Epidermal melanocyte (primary cell): ENCODE measurements at regions not wholly inside any gene's neighbourhood (a gene's known extent, or its start where the extent isn't known, plus 50 kb on each side); places are given as distances from the start of the nearest gene placed in this dataset.
"Not testable (repeated sequence)": the region's sequence is repeated elsewhere in the genome, so short reads cannot be mapped to it uniquely, and the experiment has no call there.

Source experiments
- DNase-seq: peaks from one replicate; pipeline ENCODE4 v3.0.0; 2011; ENCODE audit warnings: low spot score; ENCODE audit not compliant: insufficient read length

GRCh38 chr4:17066236-17066635 is 167.8 kb upstream of the LDB2 start:
- no peak for DNase-seq

GRCh38 chr4:17065821-17066220 is 167.4 kb upstream of the LDB2 start:
- DNase-seq, result no peak

- no peak for DNase-seq
These were observed 166.5 kb upstream of the LDB2 start for GRCh38 chr4:17064959-17065358.

- no peak for DNase-seq
These were observed 165.4 kb upstream of the LDB2 start for GRCh38 chr4:17063888-17064287.

GRCh38 chr4:17060230-17060629 is 161.8 kb upstream of the LDB2 start:
- DNase-seq, result no peak

GRCh38 chr4:17058916-17059741 is 160.7 kb upstream of the LDB2 start:
- no peak for DNase-seq

- DNase-seq, result no peak
These were observed 160.1 kb upstream of the LDB2 start for GRCh38 chr4:17058536-17058915.

- no peak for DNase-seq
These were observed 158.6 kb upstream of the LDB2 start for GRCh38 chr4:17057035-17057434.

- DNase-seq, result no peak
These were observed 157.3 kb upstream of the LDB2 start for GRCh38 chr4:17055788-17056187.

GRCh38 chr4:17045866-17046265 is 147.4 kb upstream of the LDB2 start:
- no peak for DNase-seq

- DNase-seq, result no peak
These were observed 140.2 kb upstream of the LDB2 start for GRCh38 chr4:17038510-17039176.

- no peak for DNase-seq
These were observed 135.3 kb upstream of the LDB2 start for GRCh38 chr4:17033768-17034181.

- no peak for DNase-seq
These were observed 134.8 kb upstream of the LDB2 start for GRCh38 chr4:17033025-17033767.

- no peak for DNase-seq
These were observed 132.1 kb upstream of the LDB2 start for GRCh38 chr4:17030543-17030942.

- DNase-seq, result no peak
These were observed 131.5 kb upstream of the LDB2 start for GRCh38 chr4:17029964-17030363.

GRCh38 chr4:17029432-17029831 is 131.0 kb upstream of the LDB2 start:
- DNase-seq, result no peak

GRCh38 chr4:17027495-17027894 is 129.1 kb upstream of the LDB2 start:
- DNase-seq, result no peak

- DNase-seq, result no peak
These were observed 126.0 kb upstream of the LDB2 start for GRCh38 chr4:17024425-17024824.

GRCh38 chr4:17020901-17021300 is 122.5 kb upstream of the LDB2 start:
- no peak for DNase-seq

- no peak for DNase-seq
These were observed 122.0 kb upstream of the LDB2 start for GRCh38 chr4:17020451-17020850.

GRCh38 chr4:17018621-17019020 is 120.2 kb upstream of the LDB2 start:
- DNase-seq, result not testable (repeated sequence)

GRCh38 chr4:17018013-17018412 is 119.6 kb upstream of the LDB2 start:
- DNase-seq, result no peak
